ENCODE measurements at regions not wholly inside any gene's neighbourhood (a gene's known extent, or its start where the extent isn't known, plus 50 kb on each side); places are given as distances from the start of the nearest gene placed in this dataset.

DNA sequence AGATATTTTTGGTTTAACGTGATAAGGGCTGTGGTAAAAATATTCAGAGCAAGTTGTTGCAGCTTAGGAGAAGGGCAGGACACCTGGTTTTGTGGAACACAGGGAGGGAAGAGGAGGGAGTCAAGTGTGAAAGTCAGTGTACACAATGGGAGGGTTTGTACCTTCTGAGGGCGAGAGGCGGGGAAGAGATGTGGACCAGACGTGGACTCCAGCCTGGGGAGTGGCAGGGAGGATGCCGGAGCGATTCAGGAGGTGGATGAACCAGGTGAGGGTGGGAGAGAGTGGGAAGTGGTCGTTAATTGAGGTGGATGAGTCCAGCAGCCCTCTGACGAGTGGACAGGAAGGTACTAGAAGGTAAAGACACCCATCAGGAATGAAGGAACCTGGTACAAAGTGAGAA is 52.2 kb upstream of the IRF2BP2 start:
- Mint-ChIP-seq H3K27ac (peak overlapping the region in 4 of 7 donors; percentile 8 to 64 (median 34)), H3K27me3 (ENCODE audit: low read depth in 3 of 3) (peaks cover 0 to 5% (median 0%) of the 10 kb centered on the region in 3 donors), H3K9me3 (peaks cover 0 to 3% (median 0%) of the 10 kb centered on the region in 7 donors), H3K36me3 (peaks cover 4% of the 10 kb centered on the region in 2 donors), H3K4me3 (no peak overlapping the region), H3K4me1 (peaks cover 77% of the 10 kb centered on the region)
- DNase-seq = no peak
- H2AFZ ChIP-seq (ENCODE audit: insufficient read depth, low read depth, low read length, poor library complexity, severe bottlenecking) = no peak overlapping the region
- no peak overlapping the region for H3K4me2 ChIP-seq (replicated peaks; ENCODE audit: extremely low read depth, low read length, poor library complexity, severe bottlenecking)
- H4K20me1 ChIP-seq (ENCODE audit: insufficient read depth, low read length) = no peaks in the 10 kb centered on the region
- H3K27me3 ChIP-seq (ENCODE audit: control insufficient read depth in 2 of 2, insufficient read depth in 2 of 2, low read length in 2 of 2) = no peaks in the 10 kb centered on the region
- no peaks in the 10 kb centered on the region for H3K79me2 ChIP-seq (ENCODE audit: insufficient read depth, low read length)
- H3K9ac ChIP-seq (ENCODE audit: insufficient read depth, low read length, poor library complexity, severe bottlenecking) = no peak overlapping the region
- no peak overlapping the region for H3K27ac ChIP-seq (ENCODE audit: low read depth in 1 of 2, low read length in 2 of 2)
- TF ChIP-seq, protein P1, sequence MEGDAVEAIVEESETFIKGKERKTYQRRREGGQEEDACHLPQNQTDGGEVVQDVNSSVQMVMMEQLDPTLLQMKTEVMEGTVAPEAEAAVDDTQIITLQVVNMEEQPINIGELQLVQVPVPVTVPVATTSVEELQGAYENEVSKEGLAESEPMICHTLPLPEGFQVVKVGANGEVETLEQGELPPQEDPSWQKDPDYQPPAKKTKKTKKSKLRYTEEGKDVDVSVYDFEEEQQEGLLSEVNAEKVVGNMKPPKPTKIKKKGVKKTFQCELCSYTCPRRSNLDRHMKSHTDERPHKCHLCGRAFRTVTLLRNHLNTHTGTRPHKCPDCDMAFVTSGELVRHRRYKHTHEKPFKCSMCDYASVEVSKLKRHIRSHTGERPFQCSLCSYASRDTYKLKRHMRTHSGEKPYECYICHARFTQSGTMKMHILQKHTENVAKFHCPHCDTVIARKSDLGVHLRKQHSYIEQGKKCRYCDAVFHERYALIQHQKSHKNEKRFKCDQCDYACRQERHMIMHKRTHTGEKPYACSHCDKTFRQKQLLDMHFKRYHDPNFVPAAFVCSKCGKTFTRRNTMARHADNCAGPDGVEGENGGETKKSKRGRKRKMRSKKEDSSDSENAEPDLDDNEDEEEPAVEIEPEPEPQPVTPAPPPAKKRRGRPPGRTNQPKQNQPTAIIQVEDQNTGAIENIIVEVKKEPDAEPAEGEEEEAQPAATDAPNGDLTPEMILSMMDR (IDR thresholded peaks at IDR 0.05) = no peak
- 93% methylated on average over 7 of the region's 8 CpGs for WGBS (ENCODE audit: insufficient coverage)
- H3K36me3 ChIP-seq (replicated peaks in 1 of 2; ENCODE audit: control insufficient read depth in 1 of 2, insufficient read depth in 2 of 2, low read length in 2 of 2) = no peaks in the 10 kb centered on the region
- H3K9me3 ChIP-seq (replicated peaks in 1 of 2; ENCODE audit: control insufficient read depth in 1 of 2, insufficient read depth in 1 of 2, low read length in 2 of 2) = peaks cover 0 to 3% of the 10 kb centered on the region in 2 donors
- H3K4me1 ChIP-seq (ENCODE audit: control insufficient read depth in 1 of 2, insufficient read depth in 2 of 2, low read length in 2 of 2) = peaks cover 46 to 71% of the 10 kb centered on the region in 2 donors
- intact Hi-C loops (cut with micrococcal nuclease) = no loop called here
- H3K4me3 ChIP-seq (replicated peaks in 1 of 3; ENCODE audit: low read depth in 2 of 3, low read length in 3 of 3) = no peak overlapping the region

DNA sequence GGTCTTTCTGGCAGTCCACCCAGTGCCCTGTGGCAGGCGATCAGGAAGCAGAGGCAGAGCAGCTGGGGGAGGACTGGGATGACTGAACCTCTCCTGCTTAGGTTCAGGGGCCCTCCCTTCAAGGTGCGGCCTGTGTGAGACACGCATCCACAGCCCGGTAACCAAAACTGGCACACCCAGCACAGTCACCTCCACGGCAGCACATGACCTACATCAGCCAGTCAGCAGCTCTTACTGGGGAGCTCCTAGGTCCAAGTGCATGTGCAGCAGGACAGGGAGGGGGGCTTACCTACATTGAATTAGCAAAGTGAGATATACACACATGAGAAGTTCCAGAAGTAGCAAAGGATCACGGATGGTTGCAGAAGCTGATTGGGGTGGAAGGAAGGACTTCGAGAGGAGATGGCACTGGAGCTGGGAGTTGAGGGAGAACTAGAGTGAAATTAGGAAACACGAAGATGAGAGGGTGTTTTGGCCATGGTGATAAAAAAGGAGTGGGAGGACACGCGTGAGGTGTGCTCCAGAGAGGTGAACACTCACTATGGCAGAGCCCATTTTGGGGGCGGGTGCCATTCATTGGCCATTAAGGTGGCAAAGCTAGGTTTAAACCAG is 51.4 kb upstream of the IRF2BP2 start:
- no peak overlapping the region for H3K4me3 ChIP-seq (replicated peaks in 1 of 3; ENCODE audit: low read depth in 2 of 3, low read length in 3 of 3)
- H3K27ac Mint-ChIP-seq = peak overlapping the region in 3 of 7 donors; percentile 4 to 75 (median 46)
- H3K27me3 Mint-ChIP-seq (ENCODE audit: low read depth in 3 of 3) = peaks cover 0 to 5% (median 0%) of the 10 kb centered on the region in 3 donors
- no peak for DNase-seq
- no peak overlapping the region for H3K4me2 ChIP-seq (replicated peaks; ENCODE audit: extremely low read depth, low read length, poor library complexity, severe bottlenecking)
- H3K4me3 Mint-ChIP-seq = no peak overlapping the region
- H3K4me1 ChIP-seq (ENCODE audit: control insufficient read depth in 1 of 2, insufficient read depth in 2 of 2, low read length in 2 of 2) = peaks cover 48 to 71% of the 10 kb centered on the region in 2 donors
- peaks cover 79% of the 10 kb centered on the region for H3K4me1 Mint-ChIP-seq
- H3K9me3 ChIP-seq (replicated peaks in 1 of 2; ENCODE audit: control insufficient read depth in 1 of 2, insufficient read depth in 1 of 2, low read length in 2 of 2) = no peaks in the 10 kb centered on the region
- no peaks in the 10 kb centered on the region for H3K27me3 ChIP-seq (ENCODE audit: control insufficient read depth in 2 of 2, insufficient read depth in 2 of 2, low read length in 2 of 2)
- H3K27ac ChIP-seq (ENCODE audit: low read depth in 1 of 2, low read length in 2 of 2) = no peak overlapping the region
- peaks cover 4% of the 10 kb centered on the region in 2 donors for H3K36me3 Mint-ChIP-seq
- H3K79me2 ChIP-seq (ENCODE audit: insufficient read depth, low read length) = no peaks in the 10 kb centered on the region
- 92% methylated on average over 9 of the region's 11 CpGs for WGBS (ENCODE audit: insufficient coverage)
- intact Hi-C loops (cut with micrococcal nuclease) = no loop called here
- TF ChIP-seq, protein P1 (IDR thresholded peaks at IDR 0.05) = no peak
- no peak overlapping the region for H3K9ac ChIP-seq (ENCODE audit: insufficient read depth, low read length, poor library complexity, severe bottlenecking)
- H2AFZ ChIP-seq (ENCODE audit: insufficient read depth, low read depth, low read length, poor library complexity, severe bottlenecking) = no peak overlapping the region
- H4K20me1 ChIP-seq (ENCODE audit: insufficient read depth, low read length) = no peaks in the 10 kb centered on the region
- no peaks in the 10 kb centered on the region for H3K36me3 ChIP-seq (replicated peaks in 1 of 2; ENCODE audit: control insufficient read depth in 1 of 2, insufficient read depth in 2 of 2, low read length in 2 of 2)
- H3K9me3 Mint-ChIP-seq = peaks cover 0 to 1% (median 0%) of the 10 kb centered on the region in 7 donors

All from CD14-positive monocyte (primary cell).